Ecto neural progenitor cell (in vitro differentiated cells): ENCODE measurements at regions not wholly inside any gene's neighbourhood (a gene's known extent, or its start where the extent isn't known, plus 50 kb on each side); places are given as distances from the start of the nearest gene placed in this dataset.

Experiments
- DNase-seq: peaks from one replicate; pipeline ENCODE4 v3.0.0-alpha.2; 2018; ENCODE audit warnings: low spot score

- DNase-seq = no peak
Measured at GRCh38 chr10:8979976-8980375, 925.5 kb downstream of the GATA3 start.

DNA sequence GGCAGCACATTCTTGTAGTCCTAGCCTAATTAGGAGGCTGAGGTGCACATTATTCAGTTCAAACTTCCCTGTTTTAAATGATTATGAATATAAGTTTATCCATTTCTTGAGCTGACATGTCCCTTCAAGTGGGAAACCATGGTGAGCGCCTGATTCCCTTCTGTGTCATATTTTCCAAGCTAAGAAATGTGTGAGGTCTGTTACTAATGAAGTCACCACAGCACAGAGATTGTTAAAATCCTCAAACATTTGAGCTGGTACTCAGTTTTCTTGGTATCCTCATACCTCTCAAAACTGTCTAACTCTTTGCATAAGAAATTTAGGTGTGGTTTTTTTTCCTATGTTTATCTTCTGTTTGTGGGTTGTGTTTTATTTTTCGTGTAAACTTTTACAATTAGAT is 926.8 kb downstream of the GATA3 start:
- DNase-seq = no peak

DNA sequence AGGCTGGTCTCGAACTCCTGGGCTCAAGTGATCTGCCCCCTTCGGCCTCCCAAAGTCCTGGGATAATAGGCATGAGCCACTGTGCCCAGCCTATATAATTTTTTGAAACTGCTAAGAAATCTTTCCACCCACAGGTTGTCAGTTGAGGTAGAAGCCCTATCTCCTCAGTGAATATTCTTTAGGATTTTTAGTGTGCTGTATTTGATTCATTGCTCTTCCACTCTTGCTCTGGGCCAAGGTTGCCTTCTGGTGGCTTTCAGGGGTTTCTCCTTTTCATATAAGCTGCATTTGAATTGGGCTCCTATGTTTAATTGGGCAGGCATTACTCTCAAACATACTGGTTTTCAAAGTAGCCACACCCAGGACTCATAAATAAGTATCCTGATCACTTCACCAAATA is 931.2 kb downstream of the GATA3 start:
- no peak for DNase-seq

DNA sequence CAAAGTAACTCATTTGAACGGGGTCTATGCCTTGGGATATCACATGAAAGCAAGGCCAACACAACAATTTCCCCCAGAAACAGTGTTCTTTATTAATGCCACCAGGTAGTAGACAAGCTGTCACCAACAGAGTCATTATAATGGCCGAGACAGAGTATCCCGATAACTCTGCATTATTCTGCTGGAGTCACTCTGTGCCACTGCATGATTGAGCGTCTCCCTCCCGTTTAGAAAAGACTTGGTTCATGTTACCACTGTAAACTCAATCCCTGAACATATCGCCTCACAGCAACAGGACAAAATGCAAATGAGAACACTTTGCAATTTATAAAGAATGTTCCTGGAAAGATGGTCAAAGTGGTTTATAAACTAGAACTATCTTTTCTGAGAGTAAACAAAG is 932.5 kb downstream of the GATA3 start:
- no peak for DNase-seq

DNA sequence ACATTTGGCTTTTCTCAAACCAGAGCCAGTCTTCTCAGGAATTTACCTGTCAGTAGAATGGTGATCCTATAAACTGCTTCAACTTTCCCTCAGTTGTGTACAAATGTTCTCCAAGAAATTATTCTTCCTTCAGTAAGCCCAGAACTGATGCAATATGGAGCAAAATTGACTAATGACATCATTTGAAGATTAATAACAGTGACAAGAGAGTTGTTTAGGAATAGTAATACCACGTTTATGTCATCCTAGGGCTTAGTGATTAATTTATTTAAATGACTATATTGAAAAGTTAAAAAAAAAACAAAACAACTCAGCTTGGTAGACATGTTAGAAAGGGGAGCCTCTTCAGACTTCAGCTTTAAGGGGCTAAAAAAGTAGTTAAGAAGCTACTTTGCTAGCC is 933.2 kb downstream of the GATA3 start:
- no peak for DNase-seq

DNA sequence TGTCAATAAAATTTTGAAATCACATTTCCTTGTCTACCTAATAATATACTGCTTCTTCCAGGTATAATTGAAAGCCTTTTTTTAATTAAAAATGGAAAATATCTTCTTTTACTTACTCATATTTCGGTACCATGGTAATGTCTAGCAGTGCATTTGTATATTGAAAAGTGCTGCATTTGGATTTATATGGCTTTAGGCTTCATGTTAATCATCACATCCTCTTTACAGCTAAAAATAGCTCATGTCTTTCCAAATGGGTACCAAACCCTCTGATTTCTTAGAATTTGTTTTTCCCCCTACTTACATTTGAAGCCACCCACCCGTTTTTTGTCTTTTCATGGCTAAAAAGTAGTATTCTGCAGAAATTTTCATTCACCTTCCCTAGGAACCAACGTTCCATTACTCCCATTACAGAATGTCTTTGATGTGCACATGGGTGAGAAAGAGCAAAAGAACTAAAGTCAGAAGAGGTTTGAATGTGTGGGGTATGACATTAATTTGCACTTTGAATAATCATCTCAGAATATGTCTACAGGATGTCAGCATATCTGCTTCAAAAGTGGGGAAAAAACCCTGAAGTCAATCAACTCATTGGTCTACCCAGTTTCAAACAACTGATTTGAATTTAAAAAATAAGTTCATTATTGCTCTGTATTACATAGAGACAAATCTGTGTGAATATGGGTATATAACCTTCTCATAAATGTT is 935.9 kb downstream of the GATA3 start:
- DNase-seq = no peak

- no peak for DNase-seq
Measured at GRCh38 chr10:8992009-8992408, 937.5 kb downstream of the GATA3 start.

GRCh38 chr10:8993864-8994263 is 939.4 kb downstream of the GATA3 start:
- DNase-seq = no peak

GRCh38 chr10:8998751-8999150 is 944.3 kb downstream of the GATA3 start:
- no peak for DNase-seq

DNA sequence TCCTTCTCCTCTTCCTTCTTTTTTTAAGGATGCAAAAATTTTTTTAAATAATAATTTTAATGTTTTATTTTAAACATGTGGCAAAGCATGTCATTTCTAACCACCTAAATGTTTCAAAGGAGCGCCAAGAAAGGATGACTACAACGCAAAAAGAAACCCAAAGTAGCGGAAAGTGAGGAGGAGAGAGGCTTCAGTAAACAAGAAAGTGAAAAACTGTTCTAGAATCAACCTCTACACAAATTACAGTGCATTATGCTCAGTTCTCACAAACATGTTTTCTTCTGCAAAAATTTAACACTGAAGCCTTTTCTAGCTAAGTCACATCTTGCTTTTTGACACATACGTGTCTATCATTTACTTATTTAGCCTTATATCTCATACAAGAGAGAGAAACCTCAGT is 948.6 kb downstream of the GATA3 start:
- no peak for DNase-seq

- no peak for DNase-seq
Measured at GRCh38 chr10:9004736-9005135, 950.2 kb downstream of the GATA3 start.

GRCh38 chr10:9009505-9009904 is 955.0 kb downstream of the GATA3 start:
- DNase-seq = no peak

GRCh38 chr10:9010093-9010492 is 955.6 kb downstream of the GATA3 start:
- no peak for DNase-seq

- DNase-seq = no peak
Measured at GRCh38 chr10:9010931-9011670, 956.6 kb downstream of the GATA3 start.

DNA sequence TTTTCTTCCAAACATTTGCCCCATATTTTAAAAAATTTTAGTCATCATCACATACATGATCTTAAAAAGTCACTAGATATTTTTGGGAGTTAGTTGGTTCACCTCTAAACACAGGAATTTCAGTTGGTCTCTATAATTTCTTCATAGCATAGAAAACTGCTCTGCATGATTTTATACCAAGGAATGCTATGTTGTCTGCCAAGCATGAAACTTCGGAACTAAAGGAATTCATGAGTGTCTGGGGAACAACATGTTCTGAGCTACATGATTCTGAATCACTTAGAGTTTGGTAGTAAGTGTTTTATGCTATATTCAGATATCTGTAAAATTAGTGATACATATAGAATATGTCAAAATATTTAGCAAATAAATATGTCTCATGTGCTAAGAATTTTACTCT is 957.8 kb downstream of the GATA3 start:
- no peak for DNase-seq

DNA sequence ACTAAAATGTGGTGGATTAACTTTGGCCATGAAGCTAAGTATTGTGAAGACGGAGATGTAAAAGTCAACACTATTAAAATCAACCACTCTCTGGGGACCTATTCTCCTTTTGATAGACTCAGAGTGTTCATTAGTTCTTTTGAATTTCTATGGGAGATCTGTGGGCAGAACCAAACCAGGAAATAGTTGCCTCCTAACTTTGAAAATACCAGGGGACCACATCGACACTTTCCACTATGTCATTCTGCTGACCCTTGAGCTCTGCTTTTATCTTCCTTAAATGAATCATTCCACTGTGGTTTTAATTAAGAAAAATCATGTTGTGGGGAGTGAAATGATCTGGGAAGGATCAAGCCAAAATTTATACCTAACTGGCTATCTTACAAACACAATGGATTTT is 960.5 kb downstream of the GATA3 start:
- DNase-seq = no peak

DNA sequence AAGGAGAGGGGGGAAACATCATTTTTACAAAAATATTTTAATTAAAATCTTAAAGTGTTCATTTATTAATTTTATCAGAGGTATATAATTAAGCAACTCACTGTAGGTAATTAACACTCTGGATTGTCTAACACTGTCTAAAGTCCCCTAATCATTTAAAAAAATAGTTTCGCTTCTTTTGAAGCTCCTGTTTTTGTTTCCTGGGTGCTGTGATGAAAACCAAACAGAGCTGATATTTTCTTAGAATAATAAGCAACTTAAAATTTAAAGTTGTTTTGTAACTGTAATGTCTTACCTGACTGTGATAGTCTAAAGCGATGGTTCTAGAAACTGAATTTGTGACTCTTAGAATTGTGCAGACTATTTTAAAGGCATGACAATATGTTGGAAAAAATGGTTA is 961.0 kb downstream of the GATA3 start:
- no peak for DNase-seq

DNA sequence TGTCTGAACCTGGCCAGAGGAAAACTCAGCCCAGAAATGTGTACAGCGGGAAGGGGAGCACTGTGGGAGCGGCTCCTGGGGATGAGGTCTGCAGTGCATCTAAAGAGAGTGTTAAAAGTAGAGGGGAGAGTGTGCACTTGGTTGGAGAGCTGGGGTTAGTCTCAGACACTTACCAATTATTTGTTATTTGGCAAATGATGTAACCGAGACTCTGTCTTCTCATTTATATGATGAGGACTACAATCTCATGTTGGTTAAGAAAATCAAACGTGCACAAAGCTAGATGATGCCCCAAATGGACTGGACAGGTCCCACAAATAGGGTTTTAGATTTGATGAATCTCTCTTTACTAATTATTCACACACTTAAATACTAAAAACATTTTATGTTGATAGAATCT is 962.4 kb downstream of the GATA3 start:
- DNase-seq = no peak

DNA sequence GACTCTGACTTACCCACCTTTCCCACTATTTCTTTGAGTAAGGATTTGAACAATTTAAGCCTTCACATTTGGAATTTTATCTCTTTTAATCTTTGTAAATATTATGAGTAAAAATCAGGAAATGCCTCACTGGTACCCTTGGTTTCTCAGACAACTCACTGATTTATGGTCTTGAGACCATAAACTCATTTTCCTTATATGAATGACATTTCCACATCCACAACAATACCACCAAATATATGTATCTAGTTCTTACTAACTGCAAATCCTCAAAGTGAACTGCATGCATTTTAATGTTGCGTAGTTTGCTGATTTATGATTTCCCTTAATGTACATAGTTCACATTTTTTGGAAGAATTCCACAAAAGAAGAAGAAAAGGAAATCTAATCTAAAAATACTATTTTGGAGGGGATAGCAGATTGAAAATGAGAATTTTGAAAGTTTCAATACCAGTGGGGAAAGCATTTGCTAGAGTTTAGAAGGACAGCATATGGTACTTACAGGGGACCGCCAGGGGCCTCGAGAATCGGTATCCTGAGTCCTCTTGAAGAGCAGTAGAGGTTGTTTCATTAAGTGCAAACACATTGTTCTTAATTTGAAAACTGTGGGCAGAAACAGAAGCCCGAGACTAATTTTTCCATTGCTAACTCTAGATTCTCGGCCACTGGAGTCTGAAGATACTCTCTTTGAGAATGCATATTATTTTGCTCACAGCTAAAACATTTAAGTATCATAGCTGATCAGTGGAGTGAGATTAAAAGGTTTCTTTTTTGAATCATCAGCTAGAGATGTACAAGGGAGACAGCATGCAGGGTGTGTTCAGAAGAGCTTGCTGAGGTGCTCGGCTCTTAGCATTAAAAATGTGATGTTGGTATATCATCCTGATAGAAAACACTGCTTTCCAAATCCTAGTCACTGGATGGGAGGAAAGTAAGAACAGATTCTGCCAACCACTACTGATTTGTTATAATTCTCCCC is 964.0 kb downstream of the GATA3 start:
- DNase-seq = no peak

DNA sequence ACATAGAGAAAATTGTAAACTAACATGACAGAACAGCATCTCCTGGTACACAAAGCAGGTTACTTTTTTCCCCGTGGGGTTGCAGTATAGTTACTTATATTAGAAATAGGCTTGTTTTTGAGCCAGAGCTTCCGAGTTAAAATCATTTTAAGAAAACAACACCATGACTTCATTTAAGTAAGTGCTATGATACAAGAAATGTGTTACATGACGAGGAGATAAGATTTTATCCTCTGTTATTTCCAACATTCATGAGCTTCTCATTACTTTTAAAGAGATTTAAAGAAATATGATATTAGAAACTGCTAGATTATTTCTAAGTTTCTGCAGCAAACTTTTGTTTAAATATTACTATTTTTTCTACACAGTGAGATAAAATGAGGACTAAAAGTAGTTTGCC is 968.7 kb downstream of the GATA3 start:
- DNase-seq = no peak

DNA sequence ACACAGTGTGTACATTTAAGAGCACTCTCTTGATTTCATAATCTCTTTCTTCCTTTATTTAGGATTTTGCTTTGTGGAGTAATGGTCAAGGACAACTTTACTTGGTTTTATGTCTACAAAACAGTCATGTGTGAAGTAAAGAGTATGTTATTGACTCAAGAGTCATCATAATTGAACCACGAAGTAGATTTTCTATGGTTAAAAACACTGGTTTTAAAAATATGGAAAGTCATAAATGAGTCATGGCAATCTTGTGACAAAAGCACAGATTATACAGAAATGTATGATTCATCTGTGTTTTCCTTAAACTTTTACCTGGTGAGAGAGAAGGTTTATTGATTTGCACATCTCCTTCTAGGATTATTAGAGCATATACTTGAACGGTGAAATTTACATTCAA is 969.7 kb downstream of the GATA3 start:
- DNase-seq = no peak

DNA sequence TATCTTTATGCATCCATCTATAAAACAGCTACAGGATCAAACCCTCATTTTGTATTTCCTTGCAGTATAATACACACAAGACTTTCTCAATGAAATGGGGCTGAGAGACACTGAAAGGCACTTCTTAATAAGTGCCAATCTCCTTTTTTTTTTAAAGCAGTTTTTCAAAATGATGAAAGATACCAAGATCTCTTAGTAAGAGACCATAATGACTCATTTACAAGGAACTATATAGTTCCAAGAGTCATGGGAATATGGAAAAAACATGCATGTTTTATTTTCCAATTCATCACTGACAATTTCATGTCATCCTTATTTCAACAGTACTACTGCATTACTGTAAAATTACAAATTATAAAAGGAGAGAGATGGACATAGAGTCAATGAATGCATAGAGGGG is 973.7 kb downstream of the GATA3 start:
- no peak for DNase-seq

DNA sequence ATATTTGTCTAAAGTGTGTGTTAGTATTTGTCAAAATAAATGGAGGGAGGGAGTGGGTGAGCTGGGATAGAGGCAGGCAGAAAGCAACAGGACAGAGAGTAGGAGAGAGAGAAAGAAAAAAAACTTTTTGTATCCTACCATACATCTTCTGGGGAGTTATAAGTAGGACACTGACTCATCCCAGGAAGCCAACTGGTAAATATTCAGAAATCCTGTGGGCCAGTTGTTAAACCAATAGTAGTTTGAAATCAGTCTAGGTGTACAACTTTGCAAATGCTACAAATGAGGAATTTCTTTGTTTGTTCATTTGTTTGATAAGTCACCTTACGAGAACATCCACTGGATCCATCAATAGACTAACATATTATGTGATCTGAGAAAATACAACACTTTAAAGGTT is 980.9 kb downstream of the GATA3 start:
- no peak for DNase-seq
